Heart right ventricle (tissue), 16 donors: ENCODE measurements at regions not wholly inside any gene's neighbourhood (a gene's known extent, or its start where the extent isn't known, plus 50 kb on each side); places are given as distances from the start of the nearest gene placed in this dataset.
"Not testable (repeated sequence)": the region's sequence is repeated elsewhere in the genome, so short reads cannot be mapped to it uniquely, and the experiment has no call there.

Source experiments
- ATAC-seq, 8 donors: fragments of 200-7000 bp; cut with Tn5 transposase; one replicate each; pipeline ENCODE4 v1.9.1; 2020; ENCODE audit warnings: mild to moderate bottlenecking in 8 of 8, moderate library complexity in 8 of 8, moderate number of reproducible peaks in 1 of 8
- DNase-seq, 2 donors: peaks; one replicate each; pipeline ENCODE4 v3.0.0-alpha.2; 2020
- H3K27ac ChIP-seq, 10 donors: fragments of 200-600 bp; sonication (generic) in 2 of 10; one replicate each; pipeline versions ENCODE4 v1.5.0 to v1.8.0; 2020 to 2022; ENCODE audit warnings: mild to moderate bottlenecking in 3 of 10
- H3K27me3 ChIP-seq, 7 donors: fragments of 200-600 bp; one replicate each; pipeline ENCODE4 v1.8.0; 2021 to 2022; ENCODE audit warnings: mild to moderate bottlenecking in 2 of 7
- H3K36me3 ChIP-seq, 9 donors: fragments of 200-600 bp; sonication (generic) in 1 of 9; one replicate each; pipeline versions ENCODE4 v1.5.0 to v1.8.0; 2020 to 2022; ENCODE audit warnings: mild to moderate bottlenecking in 2 of 9
- H3K4me1 ChIP-seq, 9 donors: fragments of 200-600 bp; sonication (generic) in 1 of 9; one replicate each; pipeline versions ENCODE4 v1.5.0 to v1.8.0; 2020 to 2022; ENCODE audit warnings: mild to moderate bottlenecking in 4 of 9
- H3K4me3 ChIP-seq, 10 donors: fragments of 200-600 bp; sonication (generic) in 2 of 10; one replicate each; pipeline versions ENCODE4 v1.5.0 to v1.8.0; 2020 to 2022; ENCODE audit warnings: mild to moderate bottlenecking in 7 of 10, moderate library complexity in 2 of 10
- H3K9me3 ChIP-seq, 11 donors: fragments of 200-600 bp in 10 of 11; sonication (generic) in 2 of 11; one replicate each; pipeline versions ENCODE4 v1.5.0 to v1.8.0; 2013 to 2022; ENCODE audit warnings: mild to moderate bottlenecking in 2 of 11, control low read depth in 1 of 11, moderate library complexity in 1 of 11
- WGBS, 2 donors: extraction: QIAGEN DNeasy Blood & Tissue Kit; methylation state at CpG; one replicate each; pipeline ENCODE4 v1.1.7; 2013; ENCODE audit warnings: inconsistent platforms in 1 of 2; 5-methylcytosine and 5-hydroxymethylcytosine counted together
- intact Hi-C, 10 donors: fragments of 100-400 bp; cut with DNase I; formaldehyde crosslinking; loops; one replicate each; pipeline versions ENCODE4 v1.11.1 to v1.14.2; 2022
- TF ChIP-seq, protein P1 (sequence below), 9 donors: fragments of 200-600 bp; sonication (generic) in 2 of 9; IDR thresholded peaks; one replicate each; pipeline versions ENCODE4 v1.5.0 to v1.8.0; 2021 to 2022; ENCODE audit warnings: antibody characterized with exemption in 9 of 9, mild to moderate bottlenecking in 5 of 9, moderate library complexity in 1 of 9
- donor health status: Arrhythmogenic right ventricular cardiomyopathy.
- donor health status: ischemic (EF 13 %, LVEDD 7.1; RV severe dilation, severe dysfunction).
- donor health status: healthy with polysubstance abuse.
- donor health status: DM: no; HTN: yes; CAD: no.
- donor health status: DM: no; HTN: no; CAD: no.
- donor health status: ischemic (EF 25% LVEDD 6.9; RV normal size, moderate dysfunction).
- donor health status: ischemic (EF 25% LVEDD 5.7; RV mildly dilated, moderate dysfunction).
- donor health status: healthy.
- donor health status: DM: yes; HTN: yes; CAD: no.
- donor health status: Ischemic cardiomyopathy.
- donor health status: ischemic (EF 35%, LVEDD 5.7; RV mildly dilated, moderate dysfunction).
- donor health status: nonischemic (EF 11% LVEDD 7.7; RV severe dilation, severe dysfunction).
- donor health status: DM: yes; HTN: yes; CAD: no.
- donor health status: PGD.
- donor health status: ischemic (EF 29% LVEDD 5.4; RV normal size, mild dysfunction).
- donor health status: nonischemic (EF 23%, LVEDD 6.1; RV moderate dilation, normal function).

DNA sequence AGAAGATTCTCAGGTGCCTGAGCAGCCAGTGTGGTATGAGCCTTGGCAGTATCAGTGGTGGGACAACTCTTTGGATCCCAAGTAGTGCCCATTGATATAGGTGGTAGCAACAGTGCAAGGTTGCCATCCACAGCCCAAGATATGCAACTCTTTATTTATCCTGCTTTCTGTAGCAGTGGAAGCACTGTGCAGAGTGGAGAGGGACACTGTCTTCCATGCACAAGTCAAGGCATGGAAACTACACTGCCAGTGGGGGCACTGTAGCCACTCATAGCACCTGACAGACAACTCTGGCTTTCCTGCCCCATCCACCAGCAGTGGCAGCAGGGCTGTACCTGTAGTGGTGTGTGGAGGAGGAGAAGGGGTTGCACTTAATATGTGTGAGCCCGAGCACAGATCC, 409.6 kb upstream of the TMEFF2 start:
- TF ChIP-seq, protein P1, sequence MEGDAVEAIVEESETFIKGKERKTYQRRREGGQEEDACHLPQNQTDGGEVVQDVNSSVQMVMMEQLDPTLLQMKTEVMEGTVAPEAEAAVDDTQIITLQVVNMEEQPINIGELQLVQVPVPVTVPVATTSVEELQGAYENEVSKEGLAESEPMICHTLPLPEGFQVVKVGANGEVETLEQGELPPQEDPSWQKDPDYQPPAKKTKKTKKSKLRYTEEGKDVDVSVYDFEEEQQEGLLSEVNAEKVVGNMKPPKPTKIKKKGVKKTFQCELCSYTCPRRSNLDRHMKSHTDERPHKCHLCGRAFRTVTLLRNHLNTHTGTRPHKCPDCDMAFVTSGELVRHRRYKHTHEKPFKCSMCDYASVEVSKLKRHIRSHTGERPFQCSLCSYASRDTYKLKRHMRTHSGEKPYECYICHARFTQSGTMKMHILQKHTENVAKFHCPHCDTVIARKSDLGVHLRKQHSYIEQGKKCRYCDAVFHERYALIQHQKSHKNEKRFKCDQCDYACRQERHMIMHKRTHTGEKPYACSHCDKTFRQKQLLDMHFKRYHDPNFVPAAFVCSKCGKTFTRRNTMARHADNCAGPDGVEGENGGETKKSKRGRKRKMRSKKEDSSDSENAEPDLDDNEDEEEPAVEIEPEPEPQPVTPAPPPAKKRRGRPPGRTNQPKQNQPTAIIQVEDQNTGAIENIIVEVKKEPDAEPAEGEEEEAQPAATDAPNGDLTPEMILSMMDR (IDR thresholded peaks at IDR 0.05), result no peak
- 86 to 97% methylated on average over 1 of the region's 1 CpG for WGBS, 2 donors

GRCh38 chr2:192598649-192599048, 403.9 kb upstream of the TMEFF2 start:
- ATAC-seq, DNase-seq, H3K27ac ChIP-seq, H3K36me3 ChIP-seq, intact Hi-C loops, H3K27me3 ChIP-seq, H3K4me3 ChIP-seq, H3K4me1 ChIP-seq: not testable (repeated sequence)
- WGBS, 2 donors, result 86 to 87% methylated on average over 9 of the region's 9 CpGs
- H3K9me3 ChIP-seq, result peaks cover 0 to 29% (median 0%) of the 10 kb centered on the region in 11 donors

More for the DNA sequence above, 409.6 kb upstream of the TMEFF2 start:
- Histone ChIP-seq H3K4me3 (no peak overlapping the region), H3K4me1 (no peaks in the 10 kb centered on the region), H3K9me3 (peaks cover 0 to 32% (median 0%) of the 10 kb centered on the region in 11 donors), H3K27me3 (no peaks in the 10 kb centered on the region), H3K36me3 (no peaks in the 10 kb centered on the region), H3K27ac (no peak overlapping the region)
- no peak for DNase-seq
- no peak for ATAC-seq
- intact Hi-C loops, result no loop called here

DNA sequence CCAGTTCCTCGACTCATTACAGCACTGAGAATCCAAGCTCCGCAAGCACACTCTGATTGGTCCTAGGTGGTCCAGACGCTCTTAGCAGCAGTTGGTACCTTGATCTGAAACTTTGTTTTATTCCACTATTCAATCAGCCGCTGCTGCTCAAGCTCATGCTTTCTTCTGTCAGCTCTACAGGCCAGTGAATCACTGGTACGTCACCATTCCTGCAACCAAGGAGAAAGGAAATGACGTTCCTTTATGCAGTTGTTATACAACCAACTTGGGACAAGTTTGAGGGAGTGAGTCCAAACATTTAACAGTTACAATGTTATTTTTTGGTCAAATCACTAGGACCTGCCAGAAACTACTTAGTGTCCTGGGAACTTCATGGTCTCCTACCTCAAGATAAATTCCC, 398.8 kb upstream of the TMEFF2 start:
- intact Hi-C loops, result no loop called here
- H3K4me1 ChIP-seq, result no peaks in the 10 kb centered on the region
- TF ChIP-seq, protein P1 (IDR thresholded peaks at IDR 0.05), result no peak
- peaks cover 0 to 4% (median 0%) of the 10 kb centered on the region in 11 donors for H3K9me3 ChIP-seq
- DNase-seq, result no peak
- H3K27me3 ChIP-seq, result no peaks in the 10 kb centered on the region
- ATAC-seq, result no peak
- H3K27ac ChIP-seq, result no peak overlapping the region
- H3K4me3 ChIP-seq, result no peak overlapping the region
- 85 to 90% methylated on average over 6 of the region's 6 CpGs for WGBS, 2 donors
- no peaks in the 10 kb centered on the region for H3K36me3 ChIP-seq

GRCh38 chr2:192591617-192592016, 396.9 kb upstream of the TMEFF2 start:
- Histone ChIP-seq H3K4me1 (no peaks in the 10 kb centered on the region), H3K9me3 (peaks cover 0 to 4% (median 0%) of the 10 kb centered on the region in 11 donors), H3K4me3 (no peak overlapping the region), H3K27me3 (no peaks in the 10 kb centered on the region), H3K36me3 (no peaks in the 10 kb centered on the region), H3K27ac (no peak overlapping the region)
- intact Hi-C loops, result no loop called here
- no peak for ATAC-seq
- DNase-seq, result no peak
- 83 to 86% methylated on average over 4 of the region's 4 CpGs for WGBS, 2 donors
- TF ChIP-seq, protein P1 (IDR thresholded peaks at IDR 0.05), result no peak

DNA sequence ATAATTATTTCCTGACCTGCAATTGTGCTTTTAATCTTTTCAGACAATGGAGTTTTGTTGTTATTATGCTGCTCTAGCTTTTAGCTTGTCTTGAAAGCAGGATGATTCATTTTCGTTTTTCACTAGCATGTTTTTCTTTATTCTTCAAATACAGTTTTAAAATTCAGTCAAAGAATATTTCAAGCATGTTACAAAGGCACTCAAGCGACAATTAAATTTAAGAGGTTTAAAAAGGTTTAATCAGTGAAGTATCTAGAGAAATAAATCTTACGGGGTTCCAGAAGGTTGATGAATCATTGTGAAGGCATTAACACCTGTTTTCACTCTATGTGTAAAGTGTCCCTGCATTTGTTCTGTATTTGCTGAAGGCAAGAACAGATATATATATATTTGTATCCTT, 390.7 kb upstream of the TMEFF2 start:
- no peak for ATAC-seq
- WGBS, 2 donors, result 62 to 71% methylated on average over 3 of the region's 3 CpGs
- Histone ChIP-seq H3K4me1 (no peaks in the 10 kb centered on the region), H3K9me3 (no peaks in the 10 kb centered on the region), H3K27me3 (no peaks in the 10 kb centered on the region), H3K36me3 (no peaks in the 10 kb centered on the region), H3K27ac (no peak overlapping the region), H3K4me3 (no peak overlapping the region)
- DNase-seq, result no peak
- TF ChIP-seq, protein P1 (IDR thresholded peaks at IDR 0.05), result no peak
- intact Hi-C loops, result no loop called here
